HEK293T (cell line): ENCODE measurements at regions not wholly inside any gene's neighbourhood (a gene's known extent, or its start where the extent isn't known, plus 50 kb on each side); places are given as distances from the start of the nearest gene placed in this dataset.

Experiments used
- CTCF ChIA-PET: fragments of 350-600 bp; formaldehyde crosslinking; extraction: SDS; loops from one replicate; lab custom pipeline; 2021; ENCODE audit warnings: antibody characterized with exemption, inconsistent platforms; lab: Yijun Ruan, JAX
- POLR2A ChIA-PET: fragments of 350-600 bp; formaldehyde crosslinking; extraction: SDS; loops from one replicate; lab custom pipeline; 2020; ENCODE audit warnings: antibody characterized with exemption, inconsistent platforms; lab: Yijun Ruan, JAX
- DNase-seq: peaks from one replicate; pipeline ENCODE4 v3.0.0; 2012; ENCODE audit warnings: mixed read lengths; ENCODE audit errors: extremely low spot score
- ARNT ChIP-seq: fragments of 450-650 bp; IDR thresholded peaks from 2 replicates; pipeline ENCODE4 v1.6.1; 2017; ENCODE audit warnings: mild to moderate bottlenecking
- BHLHE40 ChIP-seq: fragments of 450-650 bp; IDR thresholded peaks from 2 replicates; pipeline ENCODE4 v1.6.1; 2016; ENCODE audit warnings: mild to moderate bottlenecking, moderate library complexity, borderline replicate concordance
- CTBP1 ChIP-seq: fragments of 450-650 bp; IDR thresholded peaks from 2 replicates; pipeline ENCODE4 v1.6.1; 2016; ENCODE audit warnings: borderline replicate concordance
- ELF4 ChIP-seq: fragments of 450-650 bp; IDR thresholded peaks from 2 replicates; pipeline ENCODE4 v1.6.1; 2017; ENCODE audit warnings: antibody characterized with exemption
- FOXA1 ChIP-seq: fragments of 450-650 bp; IDR thresholded peaks from 2 replicates; pipeline ENCODE4 v1.6.1; 2016; ENCODE audit warnings: mild to moderate bottlenecking
- FOXK2 ChIP-seq: fragments of 450-650 bp; IDR thresholded peaks from 2 replicates; pipeline ENCODE4 v1.6.1; 2016; ENCODE audit warnings: mild to moderate bottlenecking
- FOXM1 ChIP-seq: fragments of 450-650 bp; IDR thresholded peaks from 2 replicates; pipeline ENCODE4 v1.6.1; 2017; ENCODE audit warnings: mild to moderate bottlenecking, borderline replicate concordance
- HDGF ChIP-seq: fragments of 450-650 bp; IDR thresholded peaks from 2 replicates; pipeline ENCODE4 v1.6.1; 2017; ENCODE audit warnings: antibody characterized with exemption, borderline replicate concordance
- L3MBTL2 ChIP-seq: fragments of 450-650 bp; conservative IDR thresholded peaks from 2 replicates; pipeline ENCODE4 v1.6.1; 2016; ENCODE audit warnings: mild to moderate bottlenecking
- LEF1 ChIP-seq: fragments of 450-650 bp; IDR thresholded peaks from 2 replicates; pipeline ENCODE4 v1.6.1; 2017; ENCODE audit warnings: mild to moderate bottlenecking, borderline replicate concordance
- NFRKB ChIP-seq: fragments of 450-650 bp; IDR thresholded peaks from 2 replicates; pipeline ENCODE4 v1.6.1; 2016; ENCODE audit warnings: mild to moderate bottlenecking, moderate library complexity
- SP1 ChIP-seq: fragments of 450-650 bp; IDR thresholded peaks from 2 replicates; pipeline ENCODE4 v1.6.1; 2017
- SUZ12 ChIP-seq: fragments of 450-650 bp; IDR thresholded peaks from 2 replicates; pipeline ENCODE4 v1.6.1; 2016; ENCODE audit warnings: mild to moderate bottlenecking
- TARDBP ChIP-seq: fragments of 450-650 bp; IDR thresholded peaks from 2 replicates; pipeline ENCODE4 v1.6.1; 2016
- ZNF384 ChIP-seq: fragments of 450-650 bp; IDR thresholded peaks from 2 replicates; pipeline ENCODE4 v1.6.1; 2016
- TF ChIP-seq, protein P1 (sequence below): fragments of 450-650 bp; IDR thresholded peaks from 2 replicates; pipeline ENCODE4 v1.6.1; 2016

DNA sequence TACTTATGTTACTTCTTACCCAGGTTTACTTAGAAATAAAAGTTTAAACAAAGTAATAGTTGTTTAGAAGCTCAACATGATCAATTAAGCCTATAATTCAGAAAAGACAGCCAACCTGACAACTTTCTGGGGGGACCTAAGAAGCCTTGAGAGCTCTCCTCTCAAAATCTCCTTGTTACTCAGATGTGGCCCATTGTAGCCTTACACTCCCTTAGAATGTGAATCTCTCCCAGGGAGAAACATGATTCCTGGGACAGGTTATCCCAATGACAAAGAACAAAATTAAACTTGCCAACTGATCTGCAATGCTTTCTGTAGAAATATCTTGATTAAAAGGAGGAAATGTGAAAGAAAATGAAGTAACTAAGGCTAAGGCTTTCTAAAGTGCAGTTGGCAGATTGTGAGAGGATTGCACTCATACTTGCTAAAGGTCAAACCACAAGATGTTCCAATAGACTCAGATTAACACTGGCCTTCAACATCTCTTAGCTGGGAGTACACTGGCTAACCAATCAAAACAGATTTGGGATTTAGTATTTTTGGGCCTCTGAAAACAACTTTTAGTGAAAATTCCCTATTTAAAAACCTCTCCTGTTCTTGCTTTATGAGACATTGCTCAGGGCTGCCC, 72.3 kb upstream of the TMX1 start:
- no peak for DNase-seq
- ChIA-PET POLR2A (interaction anchor here (0.8 kb wide), 1 partner anchor 16 kb away, joined by 3 read pairs; no protein-coding TSS in a partner anchor), CTCF (no interaction called here)

DNA sequence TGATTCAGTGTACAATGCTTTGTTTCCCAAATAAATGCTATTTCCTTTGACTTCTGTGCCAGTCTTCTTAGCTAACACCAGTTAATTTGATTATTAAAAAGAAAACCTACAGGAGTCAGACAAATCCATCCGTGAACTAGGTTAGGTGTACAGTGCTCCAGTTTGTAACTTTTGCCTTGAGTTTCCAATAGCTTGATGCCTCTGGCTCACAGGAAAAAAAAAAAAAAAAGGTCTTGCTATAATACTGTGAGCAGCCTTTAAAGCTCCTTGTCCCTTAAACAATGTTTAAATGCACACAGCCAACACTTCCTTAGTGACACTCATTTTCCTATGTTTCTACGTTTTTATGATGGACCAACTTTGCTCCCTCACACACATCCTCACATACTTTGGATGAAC, 71.8 kb upstream of the TMX1 start:
- ChIA-PET CTCF (no interaction called here), POLR2A (no interaction called here)
- DNase-seq = no peak
- no peak for TF ChIP-seq FOXM1
- TF ChIP-seq BHLHE40 = no peak
- TF ChIP-seq L3MBTL2 = no peak
- TF ChIP-seq SUZ12 = no peak
- no peak for TF ChIP-seq CTBP1
- no peak for TF ChIP-seq ARNT
- no peak for TF ChIP-seq ZNF384
- no peak for TF ChIP-seq SP1
- TF ChIP-seq, protein P1, sequence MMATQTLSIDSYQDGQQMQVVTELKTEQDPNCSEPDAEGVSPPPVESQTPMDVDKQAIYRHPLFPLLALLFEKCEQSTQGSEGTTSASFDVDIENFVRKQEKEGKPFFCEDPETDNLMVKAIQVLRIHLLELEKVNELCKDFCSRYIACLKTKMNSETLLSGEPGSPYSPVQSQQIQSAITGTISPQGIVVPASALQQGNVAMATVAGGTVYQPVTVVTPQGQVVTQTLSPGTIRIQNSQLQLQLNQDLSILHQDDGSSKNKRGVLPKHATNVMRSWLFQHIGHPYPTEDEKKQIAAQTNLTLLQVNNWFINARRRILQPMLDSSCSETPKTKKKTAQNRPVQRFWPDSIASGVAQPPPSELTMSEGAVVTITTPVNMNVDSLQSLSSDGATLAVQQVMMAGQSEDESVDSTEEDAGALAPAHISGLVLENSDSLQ = no peak
- no peak for TF ChIP-seq HDGF
- TF ChIP-seq LEF1 = no peak
- TF ChIP-seq NFRKB = no peak
- TF ChIP-seq TARDBP = no peak

More for the DNA sequence above, 72.3 kb upstream of the TMX1 start:
- no peak for TF ChIP-seq LEF1
- no peak for TF ChIP-seq FOXK2
- TF ChIP-seq CTBP1 = no peak
- TF ChIP-seq TARDBP = no peak
- no peak for TF ChIP-seq FOXM1
- no peak for TF ChIP-seq SUZ12
- no peak for TF ChIP-seq ARNT
- TF ChIP-seq FOXA1 = no peak
- TF ChIP-seq L3MBTL2 = no peak
- TF ChIP-seq HDGF = no peak
- TF ChIP-seq SP1 = no peak
- TF ChIP-seq ZNF384 = no peak

DNA sequence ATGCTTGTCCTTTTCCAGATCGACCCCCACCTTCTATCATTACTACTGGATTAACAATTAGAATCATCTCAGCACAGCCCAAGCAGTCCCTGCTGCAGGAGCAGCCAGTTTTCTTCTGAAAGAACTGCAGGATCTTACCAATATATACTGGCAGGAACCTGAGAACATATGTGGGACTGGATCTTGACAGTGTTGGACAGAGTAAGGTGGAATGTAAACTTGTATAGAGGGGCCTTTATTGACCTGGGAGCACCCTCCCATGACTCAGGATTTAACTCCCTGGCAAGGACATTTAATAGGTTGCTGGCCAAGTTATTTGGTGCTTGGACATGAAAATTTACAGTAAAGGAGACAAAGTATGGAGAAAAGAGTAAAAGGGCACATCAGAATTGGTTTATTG, 66.2 kb upstream of the TMX1 start:
- ChIA-PET POLR2A (no interaction called here), CTCF (no interaction called here)
- no peak for DNase-seq

DNA sequence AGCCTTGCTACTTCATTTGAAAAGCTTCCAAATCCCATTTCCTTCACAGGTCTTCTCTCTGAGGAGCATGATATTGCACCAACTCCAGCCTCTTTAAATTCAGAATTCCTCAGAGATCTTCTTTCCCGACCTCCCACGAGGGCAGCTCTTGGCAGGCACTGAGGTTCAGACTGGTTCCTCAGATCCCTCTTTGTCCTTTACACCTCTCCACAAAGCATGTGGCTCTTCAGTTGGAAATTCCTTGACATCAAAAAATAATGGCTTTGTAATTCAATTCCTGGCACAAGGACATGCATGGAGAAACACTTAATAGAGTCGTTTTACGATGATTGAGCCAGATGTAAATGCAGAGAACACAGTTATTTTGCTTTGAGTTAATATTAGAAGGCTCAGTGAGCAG, 63.2 kb upstream of the TMX1 start:
- POLR2A ChIA-PET = no interaction called here
- DNase-seq = no peak
- TF ChIP-seq TARDBP = no peak
- TF ChIP-seq HDGF = no peak
- TF ChIP-seq CTBP1 = no peak
- TF ChIP-seq, protein P1 = no peak
- no peak for TF ChIP-seq NFRKB
- TF ChIP-seq ELF4 = no peak
- no peak for TF ChIP-seq LEF1
- no peak for TF ChIP-seq ARNT
- no peak for TF ChIP-seq FOXA1
- no peak for TF ChIP-seq ZNF384
- CTCF ChIA-PET = no interaction called here

More for the DNA sequence above, 66.2 kb upstream of the TMX1 start:
- TF ChIP-seq ARNT = no peak
- TF ChIP-seq FOXK2 = no peak
- TF ChIP-seq CTBP1 = no peak
- no peak for TF ChIP-seq ZNF384
- TF ChIP-seq FOXA1 = no peak
- no peak for TF ChIP-seq L3MBTL2
- no peak for TF ChIP-seq HDGF
- TF ChIP-seq, protein P1 = no peak
- no peak for TF ChIP-seq ELF4
- TF ChIP-seq SUZ12 = no peak
- no peak for TF ChIP-seq FOXM1
- TF ChIP-seq LEF1 = no peak
- TF ChIP-seq NFRKB = no peak
- no peak for TF ChIP-seq TARDBP
- no peak for TF ChIP-seq SP1
- TF ChIP-seq BHLHE40 = no peak

DNA sequence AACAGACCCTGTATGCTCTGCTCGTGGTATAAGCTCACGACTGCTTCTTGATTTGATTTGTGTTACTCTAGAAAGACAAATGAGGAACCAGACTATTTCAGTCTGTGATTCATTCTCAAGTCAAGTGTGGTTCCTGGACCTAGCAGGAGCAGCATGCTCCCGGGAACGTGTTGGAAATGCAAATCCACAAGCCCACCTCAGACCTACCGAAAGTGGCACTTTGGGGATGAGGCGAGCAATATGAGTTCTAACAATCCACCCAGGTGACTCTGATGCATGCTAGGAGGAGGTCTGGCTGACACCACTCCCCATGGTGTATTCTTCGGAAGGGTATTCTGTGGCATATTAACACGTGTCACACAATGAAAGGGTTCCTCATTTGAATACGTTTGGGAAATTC, 59.5 kb upstream of the TMX1 start:
- TF ChIP-seq FOXK2 = no peak
- no peak for TF ChIP-seq FOXM1
- no peak for TF ChIP-seq SP1
- TF ChIP-seq ZNF384 = no peak
- TF ChIP-seq L3MBTL2 = no peak
- TF ChIP-seq BHLHE40 = no peak
- no peak for TF ChIP-seq HDGF
- no peak for TF ChIP-seq TARDBP
- no peak for TF ChIP-seq LEF1
- no peak for TF ChIP-seq SUZ12
- TF ChIP-seq ARNT = no peak
- TF ChIP-seq CTBP1 = no peak
- TF ChIP-seq, protein P1 = no peak
- TF ChIP-seq NFRKB = no peak
- no peak for TF ChIP-seq FOXA1
- CTCF ChIA-PET = no interaction called here
- no peak for DNase-seq

DNA sequence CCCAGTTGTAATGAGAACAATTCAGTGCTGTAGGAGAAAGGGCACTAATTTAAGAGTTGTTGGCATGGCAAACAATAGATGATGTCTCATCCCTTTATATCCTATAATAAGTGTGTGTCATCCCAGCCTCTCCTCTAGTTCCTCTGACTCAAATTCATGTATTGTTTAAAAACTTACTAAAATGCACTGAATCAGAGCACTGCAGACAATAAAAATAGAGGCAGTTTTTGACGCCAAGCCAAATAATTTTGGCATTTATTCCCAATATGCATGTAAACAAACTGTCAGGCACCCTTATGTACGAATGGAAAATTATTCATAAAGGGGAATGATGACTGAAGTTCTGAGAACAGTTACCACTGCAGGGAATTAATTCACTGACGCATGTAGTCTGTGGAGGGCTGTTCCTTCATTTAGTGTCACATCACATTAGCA, 57.9 kb upstream of the TMX1 start:
- POLR2A ChIA-PET = no interaction called here
- no peak for DNase-seq
- no peak for TF ChIP-seq SUZ12
- TF ChIP-seq BHLHE40 = no peak
- no peak for TF ChIP-seq CTBP1
- TF ChIP-seq, protein P1 = no peak
- no peak for TF ChIP-seq HDGF
- TF ChIP-seq FOXA1 = no peak
- no peak for TF ChIP-seq NFRKB
- TF ChIP-seq ARNT = no peak
- TF ChIP-seq ZNF384 = no peak
- TF ChIP-seq LEF1 = no peak
- TF ChIP-seq L3MBTL2 = no peak
- no peak for TF ChIP-seq SP1
- no peak for TF ChIP-seq FOXM1
- no peak for TF ChIP-seq ELF4
- no peak for TF ChIP-seq FOXK2
- TF ChIP-seq TARDBP = no peak
- CTCF ChIA-PET = no interaction called here

More for the DNA sequence above, 59.5 kb upstream of the TMX1 start:
- POLR2A ChIA-PET = no interaction called here
